Activated CD4-positive, alpha-beta T cell treated with anti-CD3 and anti-CD28 coated beads, Interleukin-2, Interleukin-6, amounts not matched to agents 100 ng/mL and 50 ng/mL, durations not matched to agents 16 hours and 8 hours (primary cell): ENCODE measurements at regions not wholly inside any gene's neighbourhood (a gene's known extent, or its start where the extent isn't known, plus 50 kb on each side); places are given as distances from the start of the nearest gene placed in this dataset.

Experiments used
- DNase-seq: peaks from one replicate; pipeline ENCODE4 v3.0.0-alpha.2; 2020

GRCh38 chr12:45590646-45591045 lies 138.9 kb upstream of the ARID2 start:
- no peak for DNase-seq

GRCh38 chr12:45591635-45592034 lies 137.9 kb upstream of the ARID2 start:
- DNase-seq = no peak

GRCh38 chr12:45596366-45596765 lies 133.1 kb upstream of the ARID2 start:
- DNase-seq = no peak

GRCh38 chr12:45598336-45598735 lies 131.2 kb upstream of the ARID2 start:
- no peak for DNase-seq

- no peak for DNase-seq
These were observed 130.7 kb upstream of the ARID2 start for GRCh38 chr12:45598761-45599160.

DNA sequence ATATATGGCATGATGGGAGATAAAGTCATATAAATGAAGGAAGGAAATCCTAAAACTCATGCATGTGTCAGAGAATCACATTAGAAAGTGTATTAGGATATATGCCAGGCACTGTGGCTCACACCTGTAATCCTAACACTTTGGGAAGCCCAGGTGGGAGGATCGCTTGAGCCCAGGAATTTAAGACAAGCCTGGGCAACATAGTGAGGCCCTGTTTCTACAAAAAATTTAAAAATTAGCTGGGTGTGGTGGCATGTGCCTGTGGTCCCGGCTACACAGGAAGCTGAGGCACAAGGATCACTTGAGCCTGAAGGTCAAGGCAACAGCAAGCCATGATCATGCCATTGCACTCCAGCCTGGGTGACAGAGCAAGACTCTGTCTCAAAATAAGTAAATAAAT lies 130.3 kb upstream of the ARID2 start:
- no peak for DNase-seq

DNA sequence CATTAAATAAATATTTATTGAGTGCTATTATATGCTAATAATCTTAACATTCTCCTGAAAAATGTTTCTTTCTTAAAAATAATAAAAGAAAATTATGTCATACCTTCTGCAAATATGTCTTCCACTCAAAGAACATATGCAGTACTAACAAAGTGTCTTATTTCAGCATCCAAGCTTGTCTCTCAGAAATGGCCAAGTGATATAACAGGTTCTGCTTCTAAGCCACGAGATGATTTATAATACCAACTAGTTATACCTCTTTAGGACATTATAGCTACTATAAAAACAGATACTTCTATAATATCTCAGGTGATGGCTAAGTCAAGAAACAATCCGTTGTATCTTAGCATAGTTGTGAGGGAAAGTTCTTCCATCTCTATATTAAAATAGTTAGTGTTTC lies 128.1 kb upstream of the ARID2 start:
- no peak for DNase-seq

- DNase-seq = no peak
These were observed 127.6 kb upstream of the ARID2 start for GRCh38 chr12:45601888-45602287.

DNA sequence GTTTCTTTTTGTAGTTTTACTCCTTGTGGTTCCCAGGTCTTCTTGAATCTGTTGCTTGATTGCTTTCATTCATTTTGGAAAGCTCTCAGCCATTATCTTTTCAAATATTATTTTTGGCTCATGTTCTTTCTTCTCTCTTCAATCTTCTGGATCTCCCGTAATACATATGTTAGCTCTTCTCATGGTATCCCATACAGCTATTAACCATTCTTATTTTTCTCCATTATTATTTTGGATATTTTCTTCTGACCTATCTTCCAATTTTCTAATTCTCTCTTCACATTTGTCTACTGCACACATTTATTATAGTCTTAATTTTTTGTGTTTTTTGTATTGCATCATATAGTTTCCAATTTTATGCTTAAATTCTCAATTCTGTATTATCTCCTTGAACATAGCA lies 123.9 kb upstream of the ARID2 start:
- no peak for DNase-seq

DNA sequence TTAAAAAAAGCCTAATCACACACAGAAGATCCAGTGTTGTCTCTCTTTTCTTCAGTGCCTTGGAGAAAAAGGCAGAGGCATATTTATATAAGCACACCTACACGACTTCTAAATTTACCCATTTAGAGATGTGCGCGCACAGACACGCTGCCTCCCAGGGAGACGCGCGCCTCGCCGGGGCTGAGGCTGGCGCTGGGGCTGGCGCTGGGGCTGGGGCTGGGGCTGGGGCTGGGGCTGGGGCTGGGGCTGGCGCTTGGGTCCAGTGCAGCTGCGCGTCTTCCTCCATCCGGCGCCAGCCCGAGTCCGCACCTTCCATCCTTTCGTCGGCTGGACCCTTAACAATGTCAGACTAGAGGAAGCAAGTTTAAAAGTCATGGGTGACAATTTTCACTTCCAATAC lies 118.4 kb upstream of the ARID2 start:
- no peak for DNase-seq

- DNase-seq = no peak
These were observed 118.0 kb upstream of the ARID2 start for GRCh38 chr12:45611495-45611894.

DNA sequence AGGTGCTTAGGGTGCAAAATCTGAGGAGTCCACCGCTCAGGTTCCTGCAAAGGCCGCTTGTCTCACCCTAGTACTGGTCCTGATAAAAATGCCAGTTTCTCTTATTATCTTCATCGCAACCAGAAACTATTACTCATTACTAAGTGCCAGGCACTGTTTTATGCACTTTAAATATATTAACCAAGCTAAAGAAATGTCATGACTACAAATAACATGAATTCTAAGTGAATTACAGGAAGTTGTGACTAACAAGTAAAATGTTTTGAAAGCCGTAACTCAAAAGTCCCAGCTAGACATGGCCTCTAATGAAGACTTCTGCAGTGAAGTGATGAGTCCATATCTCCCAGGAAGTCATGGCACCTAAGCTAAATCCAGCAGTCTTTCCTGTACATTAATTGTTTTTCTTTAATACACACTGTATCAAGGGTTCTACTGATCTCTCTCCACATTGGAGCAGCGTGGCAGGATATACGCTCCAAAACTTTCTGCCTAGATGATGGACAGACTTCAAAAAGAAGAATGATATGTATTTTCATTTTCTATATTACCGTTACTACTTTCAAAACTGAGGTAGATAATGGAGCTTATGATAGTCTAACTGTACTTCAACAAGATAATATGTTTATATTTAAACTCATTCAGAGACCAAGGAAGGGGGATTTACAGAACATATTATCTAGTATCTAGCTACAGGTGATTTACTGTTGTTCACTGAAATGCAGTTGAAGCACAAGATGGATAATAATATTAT lies 117.3 kb upstream of the ARID2 start:
- peak; percentile 25 for DNase-seq

GRCh38 chr12:45613296-45613695 lies 116.2 kb upstream of the ARID2 start:
- DNase-seq = no peak

DNA sequence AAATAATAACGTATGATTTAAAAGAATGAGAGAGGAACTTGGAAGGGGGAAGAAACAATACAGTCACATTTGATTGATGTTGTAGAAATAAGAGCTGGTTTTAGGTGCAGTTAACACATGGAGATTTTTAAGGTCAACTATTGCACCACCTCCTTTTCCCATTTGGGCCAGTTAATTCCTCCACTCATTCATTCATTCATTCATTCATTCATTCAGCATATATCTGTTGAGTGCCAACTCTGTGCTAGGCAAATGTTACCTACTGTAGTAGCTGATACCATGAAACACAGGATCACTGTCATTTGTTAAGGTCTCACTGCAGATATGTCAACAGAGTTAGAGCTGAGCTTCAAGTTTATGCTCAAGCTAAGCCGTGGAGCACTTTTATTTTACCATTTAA lies 115.7 kb upstream of the ARID2 start:
- no peak for DNase-seq

GRCh38 chr12:45615268-45615667 lies 114.2 kb upstream of the ARID2 start:
- no peak for DNase-seq

- no peak for DNase-seq
These were observed 109.8 kb upstream of the ARID2 start for GRCh38 chr12:45619736-45620135.

- no peak for DNase-seq
These were observed 107.8 kb upstream of the ARID2 start for GRCh38 chr12:45621703-45622102.

GRCh38 chr12:45622210-45622937 lies 107.1 kb upstream of the ARID2 start:
- DNase-seq = no peak

- DNase-seq = no peak
These were observed 106.3 kb upstream of the ARID2 start for GRCh38 chr12:45623221-45623620.

- DNase-seq = no peak
These were observed 105.6 kb upstream of the ARID2 start for GRCh38 chr12:45623940-45624339.

- no peak for DNase-seq
These were observed 102.5 kb upstream of the ARID2 start for GRCh38 chr12:45626965-45627364.

DNA sequence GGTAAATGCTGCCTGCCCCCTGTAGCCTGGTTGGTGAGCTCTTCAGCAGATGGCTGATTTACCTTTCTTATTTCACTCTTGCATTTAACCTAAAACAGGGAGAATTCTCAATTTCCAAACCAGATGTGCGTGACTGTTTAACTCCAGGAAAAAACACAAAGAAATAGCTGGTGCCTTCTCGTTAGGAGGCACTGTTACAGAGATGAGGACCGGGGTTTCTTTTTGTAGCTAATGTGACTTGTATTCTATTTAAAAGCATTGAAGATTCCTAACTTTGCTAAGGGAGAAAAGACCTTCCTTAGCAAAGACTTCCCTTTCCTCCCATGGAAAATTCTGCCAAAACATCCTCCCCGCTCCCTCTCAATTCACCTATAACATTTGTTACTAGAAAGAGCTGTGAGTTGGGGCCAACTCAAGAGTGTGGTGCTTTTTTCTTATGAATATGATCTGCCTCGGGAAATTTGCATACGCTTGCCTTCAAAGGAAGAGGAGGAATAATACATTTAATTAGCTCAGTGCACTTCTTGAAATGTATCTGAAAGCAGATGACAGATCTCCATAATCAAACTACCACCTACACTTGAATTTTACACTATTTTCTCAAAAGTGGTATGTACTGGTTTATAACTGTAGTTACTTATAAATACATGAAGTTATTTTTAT lies 102.0 kb upstream of the ARID2 start:
- no peak for DNase-seq

GRCh38 chr12:45629292-45629691 lies 100.2 kb upstream of the ARID2 start:
- no peak for DNase-seq

GRCh38 chr12:45633733-45634132 lies 95.8 kb upstream of the ARID2 start:
- DNase-seq = no peak
